ENCODE measurements at regions not wholly inside any gene's neighbourhood (a gene's known extent, or its start where the extent isn't known, plus 50 kb on each side); places are given as distances from the start of the nearest gene placed in this dataset.
"Not testable (repeated sequence)": the region's sequence is repeated elsewhere in the genome, so short reads cannot be mapped to it uniquely, and the experiment has no call there.

- DNase-seq = no peak
- intact Hi-C loops (cut with DNase I) = no loop called here
These were observed 253.8 kb upstream of the RARB start for GRCh38 chr3:25174251-25174650.

DNA sequence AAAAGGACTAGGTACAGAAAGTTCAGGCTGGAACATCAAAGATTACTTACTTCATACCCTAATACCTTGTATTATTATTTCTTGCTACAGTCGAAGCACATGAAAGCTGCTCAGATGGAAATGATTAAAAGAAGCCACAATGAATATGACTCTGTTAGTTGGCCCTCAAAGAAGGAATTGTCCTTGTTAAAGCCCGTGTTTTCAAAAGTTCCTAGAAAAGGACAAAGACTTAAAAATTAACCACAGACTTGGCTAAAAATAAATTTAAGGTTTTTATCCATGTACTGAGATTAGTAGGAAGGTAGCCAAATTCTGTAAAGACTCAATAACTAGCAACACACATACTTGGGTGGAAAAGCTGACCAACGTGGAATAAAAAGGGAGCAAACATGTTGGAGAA is 251.0 kb upstream of the RARB start:
- intact Hi-C loops (cut with DNase I) = no loop called here
- DNase-seq = no peak

DNA sequence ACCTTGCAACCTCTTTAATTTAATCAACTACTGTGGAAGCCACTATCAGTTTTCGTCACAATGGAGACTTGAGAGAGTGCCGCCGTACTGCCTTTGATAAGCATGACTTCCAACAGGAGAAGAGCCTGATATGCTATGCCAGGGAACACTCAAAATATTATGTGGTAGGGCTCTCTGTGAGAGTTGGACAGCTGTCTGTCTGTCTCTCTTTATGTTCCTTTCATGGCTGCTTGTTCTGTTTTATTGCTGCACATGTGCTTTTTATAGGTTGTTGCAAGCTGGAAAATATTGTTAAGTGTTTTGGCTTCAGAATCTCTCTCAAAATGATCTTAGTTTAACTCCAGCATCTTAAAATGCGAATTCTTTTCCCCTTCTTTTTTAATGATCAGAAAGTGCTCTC is 249.4 kb upstream of the RARB start:
- intact Hi-C loops (cut with DNase I) = no loop called here
- no peak for DNase-seq

- DNase-seq = no peak
- intact Hi-C loops (cut with DNase I) = no loop called here
These were observed 247.0 kb upstream of the RARB start for GRCh38 chr3:25181096-25181495.

- DNase-seq = no peak
- intact Hi-C loops (cut with DNase I) = no loop called here
These were observed 245.3 kb upstream of the RARB start for GRCh38 chr3:25182794-25183193.

- intact Hi-C loops (cut with DNase I) = no loop called here
- no peak for DNase-seq
These were observed 243.3 kb upstream of the RARB start for GRCh38 chr3:25184641-25185250.

DNA sequence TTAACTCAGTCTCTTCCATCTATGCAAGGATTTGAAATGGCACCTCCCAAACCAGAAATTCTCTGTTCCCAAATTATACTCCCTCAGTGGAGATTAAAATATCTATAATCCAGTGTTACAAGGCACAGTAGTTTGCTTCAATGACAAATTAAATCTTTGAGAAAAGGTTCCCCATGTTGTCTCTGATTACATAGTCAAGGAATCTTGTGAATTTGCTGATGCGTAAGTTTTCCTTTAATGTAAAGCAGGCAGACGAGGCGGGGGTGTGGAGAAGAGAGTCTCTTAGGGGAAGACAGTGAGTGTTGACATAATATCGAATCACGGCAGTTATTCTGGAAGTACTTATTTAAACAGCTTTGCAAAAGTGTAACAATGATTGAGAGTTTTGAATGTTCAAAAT is 236.4 kb upstream of the RARB start:
- intact Hi-C loops (cut with DNase I) = no loop called here
- peak in 9 of 42 donors; percentile 8 to 45 (median 18) for DNase-seq

DNA sequence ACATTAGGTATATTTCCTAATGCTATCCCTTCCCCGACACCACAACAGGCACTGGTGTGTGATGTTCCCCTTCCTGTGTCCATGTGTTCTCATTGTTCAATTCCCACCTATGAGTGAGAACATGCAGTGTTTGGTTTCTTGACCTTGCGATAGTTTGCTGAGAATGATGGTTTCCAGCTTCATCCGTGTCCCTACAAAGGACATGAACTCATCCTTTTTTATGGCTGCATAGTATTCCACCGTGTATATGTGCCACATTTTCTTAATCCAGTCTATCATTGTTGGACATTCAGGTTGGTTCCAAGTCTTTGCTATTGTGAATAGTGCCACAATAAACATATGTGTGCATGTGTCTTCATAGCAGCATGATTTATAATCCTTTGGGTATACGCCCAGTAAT is 228.5 kb upstream of the RARB start:
- intact Hi-C loops (cut with DNase I); DNase-seq: not testable (repeated sequence)

- DNase-seq = no peak
- intact Hi-C loops (cut with DNase I) = no loop called here
These were observed 215.3 kb upstream of the RARB start for GRCh38 chr3:25212736-25213135.

DNA sequence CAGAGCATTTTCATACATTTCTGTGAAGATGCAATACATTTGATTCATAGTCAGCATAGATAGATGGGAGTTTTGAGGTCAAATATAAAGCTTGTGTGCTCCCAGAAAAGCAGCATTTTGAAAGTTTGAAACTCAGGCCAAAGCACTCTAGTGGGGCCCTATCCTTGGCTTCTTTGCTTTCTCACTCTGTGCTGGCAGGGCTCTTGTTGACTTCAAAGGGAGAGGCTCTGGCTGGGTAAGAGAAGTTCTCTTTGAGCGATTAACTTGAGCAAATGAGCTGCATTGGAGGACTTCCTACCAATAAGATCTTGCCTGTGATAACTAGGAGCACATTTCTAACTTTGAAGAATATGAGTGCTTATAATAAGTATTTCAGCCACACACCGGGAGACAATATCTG is 214.0 kb upstream of the RARB start:
- DNase-seq = peak in 1 of 42 donors; percentile 9

GRCh38 chr3:25218362-25218761 is 209.7 kb upstream of the RARB start:
- intact Hi-C loops (cut with DNase I) = no loop called here
- no peak for DNase-seq

More for the DNA sequence above, 214.0 kb upstream of the RARB start:
- intact Hi-C loops (cut with DNase I) = no loop called here

DNA sequence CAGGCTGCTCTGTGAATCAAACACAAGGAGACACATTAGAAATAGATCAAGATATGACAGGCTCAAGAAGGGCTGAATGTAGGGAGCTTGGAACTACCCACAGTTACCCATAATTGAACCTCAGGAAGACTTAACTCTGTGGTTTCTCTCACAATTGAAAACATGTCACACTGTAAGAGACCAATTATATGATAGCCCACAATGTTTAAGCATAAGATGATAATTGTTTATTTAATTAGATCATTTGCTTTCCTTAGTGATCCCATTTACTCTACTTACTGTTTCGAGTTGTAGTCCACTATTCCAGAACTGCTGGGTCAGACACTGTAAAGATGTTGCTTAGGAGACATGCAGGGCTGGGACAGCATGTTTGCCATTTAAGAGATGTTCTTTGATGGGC is 201.3 kb upstream of the RARB start:
- DNase-seq = no peak

GRCh38 chr3:25229586-25229985 is 198.5 kb upstream of the RARB start:
- no peak for DNase-seq
- intact Hi-C loops (cut with DNase I) = no loop called here

More for the DNA sequence above, 201.3 kb upstream of the RARB start:
- intact Hi-C loops (cut with DNase I) = no loop called here

DNA sequence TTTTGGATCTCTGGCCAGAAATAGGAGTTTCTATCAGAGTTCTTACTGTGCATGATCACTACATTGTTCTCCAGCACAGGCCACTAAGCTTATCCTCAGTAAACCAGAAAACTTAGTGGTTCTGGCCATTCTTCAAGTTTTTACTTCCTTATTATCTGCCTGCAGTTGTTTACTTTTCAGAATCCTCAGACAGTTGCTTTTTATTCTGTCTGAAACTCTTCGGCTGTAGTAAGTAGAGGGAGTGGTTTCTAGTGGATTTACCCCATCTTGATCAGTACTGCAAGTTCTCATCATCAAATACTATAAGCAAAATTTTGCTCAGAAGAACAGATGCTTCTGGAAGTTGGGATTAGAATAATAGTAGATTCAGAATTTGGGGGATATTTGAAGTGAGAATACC is 193.0 kb upstream of the RARB start:
- no peak for DNase-seq
- intact Hi-C loops (cut with DNase I) = no loop called here

DNA sequence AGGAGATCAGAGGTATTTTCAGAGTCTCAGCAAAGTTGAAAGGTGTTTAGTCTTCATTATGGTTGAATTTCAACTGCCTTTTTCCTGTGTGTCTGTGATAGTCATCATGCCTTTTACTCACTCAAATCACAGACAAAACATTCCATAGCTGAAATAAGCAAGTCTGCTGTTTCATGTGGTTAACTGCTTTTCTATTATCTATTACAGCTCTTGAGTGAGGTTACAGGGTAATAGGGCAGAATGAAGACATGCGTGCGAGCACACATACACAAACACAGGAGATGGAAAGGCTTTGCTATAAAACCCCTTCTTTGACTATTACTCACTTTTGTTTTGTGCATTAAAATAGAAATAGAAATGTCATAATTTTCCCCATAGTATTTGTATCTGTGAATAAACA is 192.6 kb upstream of the RARB start:
- intact Hi-C loops (cut with DNase I) = no loop called here

DNA sequence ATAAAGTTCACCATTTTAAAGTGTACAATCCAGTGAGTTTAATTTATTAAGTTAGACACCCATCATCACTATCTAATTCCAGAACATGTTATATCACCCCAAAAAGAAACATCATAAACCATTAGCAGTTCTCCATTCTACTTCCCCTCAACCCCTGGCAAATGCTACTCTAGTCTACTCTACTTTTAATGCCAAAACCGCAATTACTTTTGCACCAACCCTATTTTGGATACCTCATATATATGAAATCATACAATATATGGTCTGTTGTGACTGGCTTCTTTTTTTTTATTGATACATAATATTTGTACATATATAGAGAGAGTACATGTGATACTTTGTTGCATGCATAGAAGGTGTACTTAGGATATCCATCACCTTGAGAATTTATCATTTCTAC is 190.5 kb upstream of the RARB start:
- no peak for DNase-seq
- intact Hi-C loops (cut with DNase I) = no loop called here

More for the DNA sequence above, 192.6 kb upstream of the RARB start:
- no peak for DNase-seq

DNA sequence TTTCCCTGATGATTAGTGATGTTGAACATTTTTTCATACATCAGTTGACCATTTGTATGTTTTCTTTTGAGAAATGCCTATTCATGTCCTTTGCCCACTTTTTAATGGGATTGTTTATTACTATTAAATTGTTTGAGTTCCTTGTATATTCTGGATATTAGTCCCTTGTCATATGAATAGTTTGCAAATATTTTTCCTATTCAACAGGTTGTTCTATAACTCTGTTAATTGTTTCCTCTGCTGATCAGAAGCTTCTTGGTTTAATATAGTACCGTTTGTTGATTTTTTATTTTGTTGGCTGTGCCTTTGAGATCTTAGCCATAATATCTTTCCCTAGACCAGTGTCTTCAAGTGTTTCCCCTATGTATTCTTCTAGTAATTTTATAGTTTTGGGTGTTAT is 189.0 kb upstream of the RARB start:
- no peak for DNase-seq
- intact Hi-C loops (cut with DNase I) = no loop called here

DNA sequence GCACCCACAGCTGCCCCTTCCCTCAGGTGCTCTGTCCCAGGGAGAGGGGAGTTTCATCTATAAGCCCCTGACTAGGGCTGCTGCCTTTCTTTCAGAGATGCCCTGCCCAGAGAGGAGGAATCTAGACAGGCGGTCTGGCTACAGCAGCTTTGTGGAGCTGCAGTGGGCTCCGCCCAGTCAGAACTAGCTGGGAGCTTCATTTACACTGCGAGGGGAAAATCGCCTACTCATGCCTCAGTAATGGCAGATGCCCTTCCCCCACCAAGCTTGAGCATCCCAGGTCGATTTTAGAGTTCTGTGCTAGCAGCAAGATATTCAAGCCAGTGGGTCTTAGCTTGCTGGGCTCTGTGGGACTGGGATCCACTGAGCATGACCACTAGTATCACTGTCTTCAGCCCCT is 181.2 kb upstream of the RARB start:
- intact Hi-C loops (cut with DNase I) = no loop called here
- DNase-seq = peak in 9 of 42 donors; percentile 6 to 57 (median 19)

GRCh38 chr3:25252291-25252690 is 175.8 kb upstream of the RARB start:
- no peak for DNase-seq
- intact Hi-C loops (cut with DNase I) = no loop called here

DNA sequence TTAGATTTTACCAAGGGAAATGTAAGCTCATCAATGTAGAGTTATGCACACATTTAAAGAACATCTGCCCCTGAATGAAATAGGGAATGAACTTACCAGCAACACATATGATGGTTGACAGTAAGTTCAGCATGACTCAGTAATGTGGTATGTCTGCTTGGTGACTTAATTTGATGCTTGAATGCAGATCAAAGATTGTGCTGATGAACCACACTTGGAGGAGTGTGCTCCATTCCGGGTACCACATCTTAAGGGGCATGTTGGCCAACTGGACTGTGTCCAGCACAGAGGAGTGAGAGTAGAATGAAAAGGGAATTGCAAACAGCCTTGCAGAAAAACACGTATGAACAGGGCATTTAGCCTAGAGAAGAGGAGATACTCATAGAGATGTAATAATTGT is 171.0 kb upstream of the RARB start:
- intact Hi-C loops (cut with DNase I) = no loop called here
- DNase-seq = no peak

GRCh38 chr3:25259871-25260270 is 168.2 kb upstream of the RARB start:
- intact Hi-C loops (cut with DNase I) = no loop called here

GRCh38 chr3:25262322-25262721 is 165.7 kb upstream of the RARB start:
- no peak for DNase-seq
- intact Hi-C loops (cut with DNase I) = no loop called here

More at GRCh38 chr3:25259871-25260270, 168.2 kb upstream of the RARB start:
- DNase-seq = no peak

Data from head of caudate nucleus (tissue), 42 donors.